GM23338 (cell line): ENCODE measurements at regions not wholly inside any gene's neighbourhood (a gene's known extent, or its start where the extent isn't known, plus 50 kb on each side); places are given as distances from the start of the nearest gene placed in this dataset.

Experiments used
- CREB1 ChIP-seq: fragments of 250-450 bp; sonication (Bioruptor Pico); IDR thresholded peaks from 2 replicates; pipeline ENCODE4 v1.5.0; 2020; ENCODE audit warnings: low read depth, mild to moderate bottlenecking, moderate library complexity
- CTCF ChIP-seq, 2 experiments: fragments of 200-600 bp in 1 of 2; sonication (generic) in 1 of 2; conservative IDR thresholded peaks; 2 replicates each; pipeline versions ENCODE4 v1.5.1 to v1.6.1; 2016 to 2017; ENCODE audit warnings: antibody characterized with exemption in 2 of 2, low read depth in 2 of 2, mild to moderate bottlenecking in 2 of 2, moderate library complexity in 1 of 2
- ETS1 ChIP-seq: IDR thresholded peaks from 2 replicates; pipeline ENCODE4 v1.6.1; 2016; ENCODE audit warnings: antibody characterized with exemption
- EZH2 ChIP-seq: fragments of 200-600 bp; sonication (generic); IDR thresholded peaks from one replicate; pipeline ENCODE4 v1.8.0; 2017; ENCODE audit warnings: antibody characterized with exemption, mild to moderate bottlenecking, low read depth; ENCODE audit not compliant: unreplicated experiment
- EZH2phosphoT487 ChIP-seq: fragments of 200-600 bp; sonication (generic); IDR thresholded peaks from one replicate; pipeline ENCODE4 v1.8.1; 2018; ENCODE audit warnings: antibody characterized with exemption; ENCODE audit not compliant: unreplicated experiment
- JUNB ChIP-seq: IDR thresholded peaks from one replicate; pipeline ENCODE4 v1.6.1; 2016; ENCODE audit warnings: antibody characterized with exemption; ENCODE audit not compliant: unreplicated experiment
- NANOG ChIP-seq: IDR thresholded peaks from 2 replicates; pipeline ENCODE4 v1.6.1; 2016; ENCODE audit warnings: antibody characterized with exemption, borderline replicate concordance
- POLR2AphosphoS5 ChIP-seq: IDR thresholded peaks from 2 replicates; pipeline ENCODE4 v1.6.1; 2016; ENCODE audit warnings: antibody characterized with exemption, low read depth
- REST ChIP-seq: IDR thresholded peaks from one replicate; pipeline ENCODE4 v1.6.1; 2018; ENCODE audit warnings: antibody characterized with exemption; ENCODE audit not compliant: unreplicated experiment
- STAT1 ChIP-seq: IDR thresholded peaks from one replicate; pipeline ENCODE4 v1.6.1; 2016; ENCODE audit warnings: antibody characterized with exemption; ENCODE audit not compliant: unreplicated experiment
- ZNF114 ChIP-seq: fragments of 250-450 bp; sonication (Bioruptor Pico); IDR thresholded peaks from 2 replicates; pipeline ENCODE4 v1.5.0; 2020; ENCODE audit warnings: mild to moderate bottlenecking, moderate library complexity
- ZNF331 ChIP-seq: fragments of 250-450 bp; sonication (Bioruptor Pico); IDR thresholded peaks from 2 replicates; pipeline ENCODE4 v1.5.0; 2020; ENCODE audit warnings: low read depth, mild to moderate bottlenecking, moderate library complexity
- ZNF462 ChIP-seq: fragments of 250-450 bp; sonication (Bioruptor Pico); IDR thresholded peaks from 2 replicates; pipeline ENCODE4 v1.5.0; 2020; ENCODE audit warnings: mild to moderate bottlenecking, moderate library complexity

GRCh38 chr2:122875091-122875865 lies 1119.8 kb downstream of the TSN start:
- no peak for TF ChIP-seq POLR2AphosphoS5
- TF ChIP-seq CTCF (conservative IDR thresholded peaks at IDR 0.05; ENCODE audit: low read depth in 2 of 2), result no peak
- TF ChIP-seq EZH2, result no peak
- TF ChIP-seq EZH2phosphoT487, result no peak
- TF ChIP-seq REST, result no peak
- TF ChIP-seq CREB1, result no peak
- no peak for TF ChIP-seq NANOG
- TF ChIP-seq STAT1, result no peak
- TF ChIP-seq ZNF331, result no peak
- no peak for TF ChIP-seq JUNB
- no peak for TF ChIP-seq ZNF114 (CRISPR knock-in tag)
- TF ChIP-seq ETS1, result no peak
- TF ChIP-seq ZNF462 (CRISPR knock-in tag), result no peak
